ENCODE measurements at regions not wholly inside any gene's neighbourhood (a gene's known extent, or its start where the extent isn't known, plus 50 kb on each side); places are given as distances from the start of the nearest gene placed in this dataset.

DNA sequence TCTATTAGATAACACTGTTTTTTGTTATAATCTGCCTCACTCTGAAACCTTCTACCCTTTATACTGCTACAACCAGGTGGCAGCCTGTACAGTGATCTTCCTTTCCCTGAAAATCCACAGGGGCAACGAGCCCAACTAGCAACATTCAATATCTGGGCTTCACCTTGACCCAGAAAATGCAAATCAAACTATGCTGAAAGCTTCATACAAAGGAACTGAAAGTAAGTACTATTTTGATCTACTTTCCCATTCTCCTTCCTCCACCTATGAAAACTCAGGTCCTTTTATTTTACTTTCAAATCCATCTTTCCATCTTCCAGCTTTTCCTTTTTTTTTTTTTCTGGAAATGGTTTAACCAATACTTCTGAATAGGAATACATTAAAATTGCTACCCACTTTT lies 175.8 kb upstream of the CCDC150 start:
- Histone ChIP-seq H3K27me3 (ENCODE audit: control insufficient read depth in 1 of 2, insufficient read depth in 2 of 2, low read length in 2 of 2) (no peaks in the 10 kb centered on the region), H3K36me3 (ENCODE audit: control insufficient read depth in 2 of 2, insufficient read depth in 2 of 2, low read length in 2 of 2) (no peaks in the 10 kb centered on the region), H3K9ac (ENCODE audit: low read length in 2 of 2) (no peak overlapping the region), H3K27ac (ENCODE audit: low read length) (no peak overlapping the region), H3K4me3 (ENCODE audit: low read length in 2 of 2) (no peak overlapping the region), H3K9me3 (ENCODE audit: control insufficient read depth in 2 of 2, low read length in 2 of 2) (no peaks in the 10 kb centered on the region), H3K4me1 (ENCODE audit: control insufficient read depth, insufficient read depth, low read length) (no peaks in the 10 kb centered on the region)

DNA sequence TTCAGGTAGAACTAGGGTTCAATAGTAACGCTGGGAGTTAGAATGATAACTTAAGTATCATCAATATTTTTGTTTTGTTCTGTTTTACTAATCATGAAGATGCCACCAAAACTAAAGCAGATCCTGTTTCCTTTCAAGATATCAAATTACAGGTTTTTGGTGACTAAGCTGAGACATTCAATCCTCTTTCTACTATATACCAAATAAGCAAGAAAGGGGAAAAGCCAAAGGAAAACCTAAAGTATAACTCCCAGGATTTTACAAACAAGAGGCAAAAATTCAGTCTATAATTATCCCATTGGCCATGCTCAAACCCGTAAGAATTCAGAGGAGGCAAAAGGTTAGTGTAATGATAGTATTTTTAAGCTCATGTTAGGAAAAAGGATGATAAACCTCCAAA lies 175.2 kb upstream of the CCDC150 start:
- Histone ChIP-seq H3K27ac (ENCODE audit: low read length) (no peak overlapping the region), H3K9me3 (ENCODE audit: control insufficient read depth in 2 of 2, low read length in 2 of 2) (no peaks in the 10 kb centered on the region), H3K4me1 (ENCODE audit: control insufficient read depth, insufficient read depth, low read length) (no peaks in the 10 kb centered on the region), H3K4me3 (ENCODE audit: low read length in 2 of 2) (no peak overlapping the region), H3K9ac (ENCODE audit: low read length in 2 of 2) (no peak overlapping the region), H3K36me3 (ENCODE audit: control insufficient read depth in 2 of 2, insufficient read depth in 2 of 2, low read length in 2 of 2) (no peaks in the 10 kb centered on the region), H3K27me3 (ENCODE audit: control insufficient read depth in 1 of 2, insufficient read depth in 2 of 2, low read length in 2 of 2) (no peaks in the 10 kb centered on the region)

DNA sequence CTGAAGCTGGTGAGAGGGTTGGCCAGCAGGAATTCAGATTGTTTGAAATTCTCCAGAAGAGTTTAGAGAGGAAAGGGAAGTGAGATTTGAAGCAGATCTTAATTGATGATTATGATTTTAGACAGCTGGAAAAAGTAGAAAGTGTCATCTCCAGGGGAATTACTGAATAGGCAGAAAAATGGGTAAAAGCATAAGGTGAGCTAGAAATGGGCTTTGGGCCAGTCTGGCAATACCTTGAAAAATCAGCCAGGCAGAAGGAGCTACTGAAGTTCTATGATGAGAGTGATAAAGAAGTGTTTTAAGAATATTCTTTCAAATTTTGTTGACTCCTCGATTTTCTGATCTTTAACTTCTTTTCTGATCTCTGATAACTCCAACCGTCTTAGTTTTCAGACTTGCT lies 172.9 kb upstream of the CCDC150 start:
- no peak overlapping the region for H3K27ac ChIP-seq (ENCODE audit: low read length)
- H3K4me1 ChIP-seq (ENCODE audit: control insufficient read depth, insufficient read depth, low read length) = no peaks in the 10 kb centered on the region
- H3K4me3 ChIP-seq (ENCODE audit: low read length in 2 of 2) = no peak overlapping the region
- H3K36me3 ChIP-seq (ENCODE audit: control insufficient read depth in 2 of 2, insufficient read depth in 2 of 2, low read length in 2 of 2) = no peaks in the 10 kb centered on the region
- no peaks in the 10 kb centered on the region for H3K27me3 ChIP-seq (ENCODE audit: control insufficient read depth in 1 of 2, insufficient read depth in 2 of 2, low read length in 2 of 2)
- no peaks in the 10 kb centered on the region for H3K9me3 ChIP-seq (ENCODE audit: control insufficient read depth in 2 of 2, low read length in 2 of 2)
- no peak overlapping the region for H3K9ac ChIP-seq (ENCODE audit: low read length in 2 of 2)

- Histone ChIP-seq H3K4me1 (ENCODE audit: control insufficient read depth, insufficient read depth, low read length) (no peaks in the 10 kb centered on the region), H3K27me3 (ENCODE audit: control insufficient read depth in 1 of 2, insufficient read depth in 2 of 2, low read length in 2 of 2) (no peaks in the 10 kb centered on the region), H3K9me3 (ENCODE audit: control insufficient read depth in 2 of 2, low read length in 2 of 2) (no peaks in the 10 kb centered on the region), H3K9ac (ENCODE audit: low read length in 2 of 2) (no peak overlapping the region), H3K27ac (ENCODE audit: low read length) (no peak overlapping the region), H3K4me3 (ENCODE audit: low read length in 2 of 2) (no peak overlapping the region), H3K36me3 (ENCODE audit: control insufficient read depth in 2 of 2, insufficient read depth in 2 of 2, low read length in 2 of 2) (no peaks in the 10 kb centered on the region)
Measured at GRCh38 chr2:196468394-196468793, 171.1 kb upstream of the CCDC150 start.

- no peaks in the 10 kb centered on the region for H3K4me1 ChIP-seq (ENCODE audit: control insufficient read depth, insufficient read depth, low read length)
- no peak overlapping the region for H3K27ac ChIP-seq (ENCODE audit: low read length)
- no peak overlapping the region for H3K4me3 ChIP-seq (ENCODE audit: low read length in 2 of 2)
- no peaks in the 10 kb centered on the region for H3K27me3 ChIP-seq (ENCODE audit: control insufficient read depth in 1 of 2, insufficient read depth in 2 of 2, low read length in 2 of 2)
- no peak overlapping the region for H3K9ac ChIP-seq (ENCODE audit: low read length in 2 of 2)
- H3K36me3 ChIP-seq (ENCODE audit: control insufficient read depth in 2 of 2, insufficient read depth in 2 of 2, low read length in 2 of 2) = no peaks in the 10 kb centered on the region
- no peaks in the 10 kb centered on the region for H3K9me3 ChIP-seq (ENCODE audit: control insufficient read depth in 2 of 2, low read length in 2 of 2)
Measured at GRCh38 chr2:196473617-196474016, 165.9 kb upstream of the CCDC150 start.

DNA sequence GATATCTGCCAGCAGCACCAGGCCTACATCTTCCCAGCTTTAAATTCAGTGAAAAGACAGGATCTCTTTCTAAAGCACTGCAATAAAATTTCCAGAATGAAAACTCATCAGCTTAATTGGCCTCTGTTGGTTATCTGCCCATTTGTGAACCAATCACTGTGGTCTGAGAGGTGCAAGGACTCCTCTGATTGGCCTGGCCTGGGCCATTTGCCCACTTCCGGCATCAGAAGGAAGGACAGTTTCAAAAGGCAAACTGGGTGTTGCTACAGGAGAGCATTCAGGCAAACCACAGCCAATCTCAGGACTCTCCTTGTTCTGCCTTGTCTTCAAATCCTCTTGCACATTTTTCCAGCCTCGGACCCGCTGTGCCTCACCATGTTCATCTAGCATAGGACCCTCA lies 163.9 kb upstream of the CCDC150 start:
- no peaks in the 10 kb centered on the region for H3K27me3 ChIP-seq (ENCODE audit: control insufficient read depth in 1 of 2, insufficient read depth in 2 of 2, low read length in 2 of 2)
- H3K9ac ChIP-seq (ENCODE audit: low read length in 2 of 2) = no peak overlapping the region
- H3K36me3 ChIP-seq (ENCODE audit: control insufficient read depth in 2 of 2, insufficient read depth in 2 of 2, low read length in 2 of 2) = no peaks in the 10 kb centered on the region
- no peak overlapping the region for H3K27ac ChIP-seq (ENCODE audit: low read length)
- H3K9me3 ChIP-seq (ENCODE audit: control insufficient read depth in 2 of 2, low read length in 2 of 2) = no peaks in the 10 kb centered on the region
- H3K4me3 ChIP-seq (ENCODE audit: low read length in 2 of 2) = no peak overlapping the region
- H3K4me1 ChIP-seq (ENCODE audit: control insufficient read depth, insufficient read depth, low read length) = no peaks in the 10 kb centered on the region

DNA sequence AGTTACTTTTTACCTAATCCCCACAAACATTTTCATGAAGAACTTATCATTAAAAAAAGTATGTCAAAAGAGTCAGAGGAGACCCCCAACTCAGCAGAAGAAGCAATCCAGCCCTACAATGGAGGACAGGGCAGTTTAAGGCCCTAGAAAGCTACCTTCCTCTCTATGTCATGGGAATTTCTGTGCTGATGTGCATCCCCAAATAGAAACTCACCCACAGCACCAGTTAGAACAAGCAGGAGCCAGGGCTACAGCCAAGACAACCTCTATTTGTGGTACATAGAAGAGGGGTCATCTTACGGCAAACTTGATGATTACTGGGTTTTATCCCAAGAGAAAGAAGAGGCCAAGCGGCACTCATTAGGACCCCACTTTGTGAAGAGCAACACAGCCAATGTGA lies 160.9 kb upstream of the CCDC150 start:
- Histone ChIP-seq H3K4me3 (ENCODE audit: low read length in 2 of 2) (no peak overlapping the region), H3K9ac (ENCODE audit: low read length in 2 of 2) (no peak overlapping the region), H3K4me1 (ENCODE audit: control insufficient read depth, insufficient read depth, low read length) (no peaks in the 10 kb centered on the region), H3K9me3 (ENCODE audit: control insufficient read depth in 2 of 2, low read length in 2 of 2) (no peaks in the 10 kb centered on the region), H3K27me3 (ENCODE audit: control insufficient read depth in 1 of 2, insufficient read depth in 2 of 2, low read length in 2 of 2) (peaks cover 0 to 2% of the 10 kb centered on the region in 2 donors), H3K27ac (ENCODE audit: low read length) (no peak overlapping the region), H3K36me3 (ENCODE audit: control insufficient read depth in 2 of 2, insufficient read depth in 2 of 2, low read length in 2 of 2) (no peaks in the 10 kb centered on the region)

- Histone ChIP-seq H3K9me3 (ENCODE audit: control insufficient read depth in 2 of 2, low read length in 2 of 2) (no peaks in the 10 kb centered on the region), H3K9ac (ENCODE audit: low read length in 2 of 2) (no peak overlapping the region), H3K4me1 (ENCODE audit: control insufficient read depth, insufficient read depth, low read length) (no peaks in the 10 kb centered on the region), H3K4me3 (ENCODE audit: low read length in 2 of 2) (no peak overlapping the region), H3K27ac (ENCODE audit: low read length) (no peak overlapping the region), H3K36me3 (ENCODE audit: control insufficient read depth in 2 of 2, insufficient read depth in 2 of 2, low read length in 2 of 2) (no peaks in the 10 kb centered on the region), H3K27me3 (ENCODE audit: control insufficient read depth in 1 of 2, insufficient read depth in 2 of 2, low read length in 2 of 2) (peaks cover 0 to 2% of the 10 kb centered on the region in 2 donors)
Measured at GRCh38 chr2:196479350-196479749, 160.2 kb upstream of the CCDC150 start.

DNA sequence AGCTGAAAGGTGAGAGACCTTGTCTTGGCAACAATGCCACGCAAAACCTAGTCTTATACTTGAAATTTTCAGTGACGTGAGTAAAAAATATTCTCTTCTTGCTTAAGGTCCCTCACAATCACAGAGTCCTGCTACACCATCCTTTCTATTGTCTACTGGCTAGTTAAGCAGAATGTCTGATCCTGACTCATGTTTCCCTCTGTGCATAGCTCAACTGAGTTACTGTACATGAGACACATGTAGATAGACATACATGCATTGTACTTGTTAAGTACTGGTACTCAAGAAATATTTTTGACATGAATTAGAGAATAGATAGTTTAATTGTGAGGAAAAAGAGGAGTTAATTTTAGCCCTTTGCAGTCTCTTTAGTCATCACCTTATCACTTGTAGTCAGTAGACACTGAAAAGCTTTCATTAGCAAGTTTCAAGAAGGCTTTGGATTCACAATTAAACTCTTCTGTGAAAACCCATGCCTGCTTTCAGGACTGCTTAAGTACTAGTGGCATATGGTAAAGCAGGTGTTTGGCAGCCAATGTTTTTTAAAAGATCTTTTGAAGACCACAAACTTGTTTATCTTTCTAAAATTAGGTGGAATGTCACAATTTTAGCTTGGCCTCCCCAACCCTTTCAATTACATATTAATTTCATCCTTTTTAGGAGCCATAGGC lies 158.7 kb upstream of the CCDC150 start:
- Histone ChIP-seq H3K27me3 (ENCODE audit: control insufficient read depth in 1 of 2, insufficient read depth in 2 of 2, low read length in 2 of 2) (peaks cover 0 to 2% of the 10 kb centered on the region in 2 donors), H3K4me1 (ENCODE audit: control insufficient read depth, insufficient read depth, low read length) (no peaks in the 10 kb centered on the region), H3K9ac (ENCODE audit: low read length in 2 of 2) (no peak overlapping the region), H3K9me3 (ENCODE audit: control insufficient read depth in 2 of 2, low read length in 2 of 2) (no peaks in the 10 kb centered on the region), H3K4me3 (ENCODE audit: low read length in 2 of 2) (no peak overlapping the region), H3K36me3 (ENCODE audit: control insufficient read depth in 2 of 2, insufficient read depth in 2 of 2, low read length in 2 of 2) (no peaks in the 10 kb centered on the region), H3K27ac (ENCODE audit: low read length) (no peak overlapping the region)

DNA sequence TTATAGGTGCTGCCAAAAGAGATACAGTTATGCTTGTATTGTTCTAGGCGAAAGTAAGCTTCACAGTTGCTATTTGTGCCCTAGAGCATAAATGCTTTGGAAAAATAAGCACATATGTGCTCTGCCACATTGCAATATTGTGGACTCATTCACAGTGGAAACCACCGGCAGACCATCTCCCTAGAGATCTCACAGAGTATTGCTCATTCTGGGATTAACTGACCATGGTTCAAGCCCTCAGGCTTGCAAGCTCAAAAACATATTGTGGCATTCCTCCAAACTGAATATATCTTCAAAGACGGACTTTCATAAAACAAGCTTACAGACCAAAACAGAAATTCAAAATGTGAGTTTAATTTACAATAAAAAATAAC lies 158.2 kb upstream of the CCDC150 start:
- Histone ChIP-seq H3K4me1 (ENCODE audit: control insufficient read depth, insufficient read depth, low read length) (no peaks in the 10 kb centered on the region), H3K4me3 (ENCODE audit: low read length in 2 of 2) (no peak overlapping the region), H3K27me3 (ENCODE audit: control insufficient read depth in 1 of 2, insufficient read depth in 2 of 2, low read length in 2 of 2) (peaks cover 0 to 2% of the 10 kb centered on the region in 2 donors), H3K9me3 (ENCODE audit: control insufficient read depth in 2 of 2, low read length in 2 of 2) (no peaks in the 10 kb centered on the region), H3K36me3 (ENCODE audit: control insufficient read depth in 2 of 2, insufficient read depth in 2 of 2, low read length in 2 of 2) (no peaks in the 10 kb centered on the region), H3K27ac (ENCODE audit: low read length) (no peak overlapping the region), H3K9ac (ENCODE audit: low read length in 2 of 2) (no peak overlapping the region)

DNA sequence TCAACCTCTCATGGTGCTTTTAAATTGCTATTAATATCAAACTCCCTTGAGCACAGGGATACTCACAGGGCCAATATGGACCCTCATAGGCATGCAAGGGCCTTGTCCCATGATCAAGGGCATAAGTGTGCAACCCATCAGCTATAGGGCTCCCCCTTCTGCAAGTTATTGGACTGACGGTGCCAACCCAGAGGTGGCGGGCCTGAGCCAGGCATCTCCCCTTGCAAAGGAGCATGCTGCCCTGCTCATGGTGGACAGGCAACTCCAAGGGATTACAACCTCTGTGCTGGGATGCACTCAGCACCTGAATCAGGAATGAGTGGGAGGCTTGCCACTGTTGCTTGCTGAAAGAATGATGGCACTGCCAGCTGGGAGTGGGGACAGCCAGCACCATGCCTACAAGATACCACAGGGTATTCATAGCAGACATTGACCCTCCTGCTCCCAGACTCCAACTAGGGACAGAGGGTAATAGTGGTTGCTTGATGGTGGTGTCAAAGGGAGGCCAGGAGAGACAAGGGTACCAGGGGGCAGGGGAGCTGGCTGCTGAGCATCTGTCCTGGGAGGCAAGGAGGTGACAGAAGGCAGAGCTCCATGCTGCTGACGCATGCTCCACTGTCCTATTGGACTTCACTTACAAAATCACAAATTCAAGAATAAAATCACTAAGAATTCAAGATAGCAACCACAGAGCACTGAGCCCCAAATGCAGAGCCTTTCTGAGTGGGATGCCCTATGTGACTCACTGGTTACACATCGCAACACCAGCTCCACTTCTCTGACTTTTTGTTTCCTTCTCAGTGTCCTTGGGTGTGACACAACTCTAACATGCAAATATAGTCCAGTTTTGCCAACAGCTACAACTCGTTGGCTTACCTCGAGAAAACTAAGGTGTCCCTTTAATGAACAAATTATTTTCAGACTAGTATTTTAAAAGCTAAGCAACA lies 157.1 kb upstream of the CCDC150 start:
- Histone ChIP-seq H3K4me3 (ENCODE audit: low read length in 2 of 2) (no peak overlapping the region), H3K27me3 (ENCODE audit: control insufficient read depth in 1 of 2, insufficient read depth in 2 of 2, low read length in 2 of 2) (peaks cover 0 to 2% of the 10 kb centered on the region in 2 donors), H3K9ac (ENCODE audit: low read length in 2 of 2) (no peak overlapping the region), H3K36me3 (ENCODE audit: control insufficient read depth in 2 of 2, insufficient read depth in 2 of 2, low read length in 2 of 2) (no peaks in the 10 kb centered on the region), H3K27ac (ENCODE audit: low read length) (no peak overlapping the region), H3K9me3 (ENCODE audit: control insufficient read depth in 2 of 2, low read length in 2 of 2) (no peaks in the 10 kb centered on the region), H3K4me1 (ENCODE audit: control insufficient read depth, insufficient read depth, low read length) (no peaks in the 10 kb centered on the region)

All from stomach smooth muscle (tissue), 2 donors.